Neural cell (in vitro differentiated cells): ENCODE measurements at regions not wholly inside any gene's neighbourhood (a gene's known extent, or its start where the extent isn't known, plus 50 kb on each side); places are given as distances from the start of the nearest gene placed in this dataset.

Source experiments
- H2AFZ ChIP-seq: fragments of 200-600, 300-800 bp; sonication (generic), shearing (Covaris generic); 2 replicates; pipeline ENCODE4 v1.6.0; 2014; ENCODE audit warnings: low read depth, mild to moderate bottlenecking, antibody characterized with exemption, low read length, moderate library complexity
- H3F3A ChIP-seq: fragments of 200-600 bp; shearing (Covaris generic); 2 replicates; pipeline ENCODE4 v1.6.1; 2016; ENCODE audit warnings: mild to moderate bottlenecking, moderate library complexity, mixed read lengths, antibody characterized with exemption, low read length; ENCODE audit not compliant: insufficient read depth, poor library complexity, severe bottlenecking
- H3K27ac ChIP-seq: fragments of 200-600, 300-800 bp; sonication (generic), shearing (Covaris generic); 2 replicates; pipeline ENCODE4 v1.5.1; 2014; ENCODE audit warnings: mild to moderate bottlenecking, low read length, moderate library complexity
- H3K27me3 ChIP-seq: fragments of 300-800, 200-600 bp; sonication (generic), shearing (Covaris generic); 2 replicates; pipeline ENCODE4 v1.6.0; 2014; ENCODE audit warnings: mild to moderate bottlenecking, low read depth, low read length, moderate library complexity; ENCODE audit not compliant: insufficient read depth
- H3K36me3 ChIP-seq: fragments of 300-800, 200-600 bp; sonication (generic), shearing (Covaris generic); 2 replicates; pipeline ENCODE4 v1.5.1; 2014; ENCODE audit warnings: mild to moderate bottlenecking, antibody characterized with exemption, low read length, moderate library complexity; ENCODE audit not compliant: insufficient read depth
- H3K4me2 ChIP-seq: fragments of 300-800, 200-600 bp; sonication (generic), shearing (Covaris generic); 2 replicates; pipeline ENCODE4 v1.6.0; 2014; ENCODE audit warnings: mild to moderate bottlenecking, low read length
- H3K4me3 ChIP-seq: fragments of 300-800, 200-600 bp; sonication (generic), shearing (Covaris generic); 2 replicates; pipeline ENCODE4 v1.5.1; 2014; ENCODE audit warnings: mild to moderate bottlenecking, low read length, moderate library complexity
- H3K79me2 ChIP-seq: fragments of 200-600 bp; shearing (Covaris generic); replicated peaks from 2 replicates; pipeline ENCODE4 v1.6.0; 2014; ENCODE audit warnings: mild to moderate bottlenecking, low read length, moderate library complexity; ENCODE audit not compliant: insufficient read depth
- H3K9ac ChIP-seq: fragments of 300-800, 200-600 bp; sonication (generic), shearing (Covaris generic); 2 replicates; pipeline ENCODE4 v1.6.1; 2016; ENCODE audit warnings: mild to moderate bottlenecking, low read length, mixed read lengths
- H3K9me2 ChIP-seq: fragments of 200-600 bp; shearing (Covaris generic); 2 replicates; pipeline ENCODE4 v1.6.1; 2016; ENCODE audit warnings: mild to moderate bottlenecking, low read length, mixed read lengths; ENCODE audit not compliant: insufficient read depth
- H3K9me3 ChIP-seq: fragments of 200-600, 300-800 bp; sonication (generic), shearing (Covaris generic); 2 replicates; pipeline ENCODE4 v1.6.1; 2016; ENCODE audit warnings: mild to moderate bottlenecking, mixed run types, low read length, moderate library complexity, mixed read lengths
- H4K20me1 ChIP-seq: fragments of 200-600 bp; shearing (Covaris generic); 2 replicates; pipeline ENCODE4 v1.6.1; 2016; ENCODE audit warnings: mild to moderate bottlenecking, mixed run types; ENCODE audit not compliant: insufficient read depth
- CTCF ChIP-seq: fragments of 450-650 bp; IDR thresholded peaks from 2 replicates; pipeline ENCODE4 v1.5.1; 2014; ENCODE audit warnings: antibody characterized with exemption, mild to moderate bottlenecking, moderate library complexity; ENCODE audit not compliant: poor library complexity, severe bottlenecking
- EP300 ChIP-seq: fragments of 450-650 bp; conservative IDR thresholded peaks from 2 replicates; pipeline ENCODE4 v1.6.1; 2014; ENCODE audit warnings: antibody characterized with exemption, mild to moderate bottlenecking, moderate library complexity; ENCODE audit not compliant: poor library complexity, severe bottlenecking
- EZH2 ChIP-seq: fragments of 200-600, 300-800 bp; shearing (Covaris generic), sonication (generic); IDR thresholded peaks from 2 replicates; pipeline ENCODE4 v1.6.1; 2014; ENCODE audit warnings: antibody characterized with exemption, low read length, borderline replicate concordance, mild to moderate bottlenecking; ENCODE audit not compliant: insufficient read depth, poor library complexity, severe bottlenecking
- MXI1 ChIP-seq: fragments of 450-650 bp; conservative IDR thresholded peaks from 2 replicates; pipeline ENCODE4 v1.6.1; 2014; ENCODE audit warnings: antibody characterized with exemption, mild to moderate bottlenecking; ENCODE audit not compliant: poor library complexity, severe bottlenecking
- POLR2AphosphoS5 ChIP-seq: IDR thresholded peaks from 2 replicates; pipeline ENCODE4 v1.6.1; 2012
- RAD21 ChIP-seq: fragments of 450-650 bp; conservative IDR thresholded peaks from 2 replicates; pipeline ENCODE4 v1.6.1; 2014; ENCODE audit warnings: antibody characterized with exemption, mild to moderate bottlenecking, moderate library complexity
- REST ChIP-seq: IDR thresholded peaks from 2 replicates; pipeline ENCODE4 v1.6.1; 2012; ENCODE audit warnings: borderline replicate concordance
- SMC3 ChIP-seq: fragments of 450-650 bp; conservative IDR thresholded peaks from 2 replicates; pipeline ENCODE4 v1.6.1; 2014; ENCODE audit warnings: antibody characterized with exemption, mild to moderate bottlenecking, moderate library complexity; ENCODE audit not compliant: poor library complexity
- TAF1 ChIP-seq: IDR thresholded peaks from 2 replicates; pipeline ENCODE4 v1.6.1; 2012; ENCODE audit warnings: low read depth

- Histone ChIP-seq H2AFZ (no peak overlapping the region), H3K27me3 (no peaks in the 10 kb centered on the region), H4K20me1 (no peaks in the 10 kb centered on the region), H3K27ac (no peak overlapping the region), H3K4me2 (no peak overlapping the region), H3K9me3 (peaks cover 6% of the 10 kb centered on the region), H3F3A (no peaks in the 10 kb centered on the region), H3K9ac (no peak overlapping the region), H3K4me3 (no peak overlapping the region), H3K36me3 (no peaks in the 10 kb centered on the region), H3K79me2 (no peaks in the 10 kb centered on the region), H3K9me2 (no peaks in the 10 kb centered on the region)
- TF ChIP-seq POLR2AphosphoS5: no peak
- TF ChIP-seq EZH2: no peak
- TF ChIP-seq CTCF: no peak
- no peak for TF ChIP-seq TAF1
- no peak for TF ChIP-seq RAD21
- no peak for TF ChIP-seq EP300
- TF ChIP-seq REST: no peak
- TF ChIP-seq SMC3: no peak
- TF ChIP-seq MXI1: no peak
Observed at GRCh38 chr13:39803156-39803555, 147.7 kb downstream of the COG6 start.

- Histone ChIP-seq H3K9me2 (no peaks in the 10 kb centered on the region), H3K4me3 (no peak overlapping the region), H3K9me3 (peaks cover 6% of the 10 kb centered on the region), H4K20me1 (no peaks in the 10 kb centered on the region), H3K27ac (no peak overlapping the region), H3K36me3 (no peaks in the 10 kb centered on the region), H3K9ac (no peak overlapping the region), H2AFZ (no peak overlapping the region), H3F3A (no peaks in the 10 kb centered on the region), H3K4me2 (no peak overlapping the region), H3K79me2 (no peaks in the 10 kb centered on the region), H3K27me3 (no peaks in the 10 kb centered on the region)
- TF ChIP-seq REST (no peak), TAF1 (no peak), EP300 (no peak), RAD21 (no peak)
Observed at GRCh38 chr13:39803851-39804250, 148.4 kb downstream of the COG6 start.
